ENCODE measurements at regions not wholly inside any gene's neighbourhood (a gene's known extent, or its start where the extent isn't known, plus 50 kb on each side); places are given as distances from the start of the nearest gene placed in this dataset.
"Not testable (repeated sequence)": the region's sequence is repeated elsewhere in the genome, so short reads cannot be mapped to it uniquely, and the experiment has no call there.

DNA sequence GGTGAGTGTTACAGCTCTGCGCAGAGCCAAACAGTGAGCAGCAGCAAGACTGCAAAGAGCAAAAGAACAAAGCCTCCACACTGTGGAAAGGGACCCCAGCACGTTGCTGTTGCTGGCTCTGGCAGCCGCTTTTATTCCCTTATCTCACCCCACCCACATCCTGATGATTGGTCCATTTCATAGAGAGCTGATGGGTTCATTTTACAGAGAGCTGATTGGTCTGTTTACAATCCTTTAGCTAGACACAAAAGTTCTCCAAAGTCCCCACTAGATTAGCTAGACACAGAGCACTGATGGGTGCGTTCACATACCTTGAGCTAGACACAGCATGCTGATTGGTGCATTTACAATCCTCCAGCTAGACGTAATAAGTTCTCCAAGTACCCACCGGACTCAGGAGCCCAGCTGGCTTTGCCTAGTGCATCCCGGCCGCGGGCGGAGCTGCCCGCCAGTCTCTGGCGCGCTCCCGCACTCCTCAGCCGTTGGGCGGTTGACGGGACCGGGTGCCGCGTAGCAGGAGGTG lies 291.4 kb upstream of the PRSS16 start:
- in situ Hi-C loops (cut with MboI; ENCODE audit: low sequenced_read_pairs): not testable (repeated sequence)

DNA sequence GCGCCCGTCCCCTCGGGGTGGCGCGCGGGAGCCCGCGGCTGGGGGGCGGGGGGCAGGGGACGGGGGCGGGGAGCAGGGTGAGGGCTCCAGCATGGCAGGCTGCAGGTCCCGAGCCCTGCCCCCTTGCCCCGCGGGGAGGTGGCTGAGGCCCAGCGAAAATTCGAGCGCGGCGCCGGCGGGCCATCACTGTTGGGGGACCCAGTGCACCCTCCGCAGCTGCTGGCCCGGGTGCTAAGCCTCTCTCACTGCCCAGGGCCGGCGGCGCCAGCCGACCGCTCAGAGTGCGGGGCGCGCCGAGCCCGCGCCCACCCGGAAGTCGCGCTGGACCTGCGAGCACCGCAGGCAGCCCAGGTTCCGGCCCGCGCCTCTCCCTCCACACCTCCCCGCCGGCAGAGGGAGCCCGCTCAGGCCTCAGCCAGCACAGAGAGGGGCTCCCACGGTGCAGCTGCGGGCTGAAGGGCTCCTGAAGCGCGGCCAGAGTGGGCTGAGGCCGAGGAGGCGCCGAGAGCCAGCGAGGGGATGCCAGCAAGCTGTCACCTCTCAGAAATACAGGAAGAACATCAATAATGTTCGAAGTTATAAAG lies 290.8 kb upstream of the PRSS16 start:
- in situ Hi-C loops (cut with MboI; ENCODE audit: low sequenced_read_pairs): not testable (repeated sequence)

DNA sequence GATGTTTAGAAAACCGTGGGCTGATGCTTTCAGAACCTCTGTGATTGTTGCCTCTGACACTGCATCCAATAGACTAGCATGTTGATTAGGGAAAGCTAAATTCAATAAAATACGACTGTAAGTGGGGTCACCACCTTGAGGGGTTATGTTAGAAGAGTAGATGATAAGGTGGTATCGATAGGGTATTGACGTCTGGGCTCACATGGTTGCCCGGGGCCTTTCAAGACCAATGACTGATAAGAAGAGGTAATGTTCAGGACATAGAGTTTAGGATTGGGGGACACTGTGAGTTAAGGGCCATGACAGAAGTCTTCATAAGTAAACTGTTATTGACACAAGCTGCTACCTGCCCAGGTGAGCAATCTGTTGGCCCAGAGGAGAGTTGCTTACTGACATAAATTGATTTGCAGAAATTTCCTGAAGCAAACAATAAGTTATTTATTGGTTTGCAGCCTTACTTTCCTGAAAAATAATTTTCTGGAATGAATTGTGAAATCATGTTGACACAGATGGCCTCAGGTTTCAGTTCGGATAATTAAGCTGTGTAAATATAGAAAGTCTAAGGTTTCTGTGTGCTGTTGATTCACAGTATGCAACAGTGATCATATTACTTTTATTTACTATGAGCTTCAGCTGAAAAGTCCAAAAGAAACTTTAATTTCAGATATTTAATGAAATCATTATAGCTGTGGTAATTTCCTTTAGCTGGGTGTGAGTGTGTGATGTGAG lies 289.9 kb upstream of the PRSS16 start:
- in situ Hi-C loops (cut with MboI; ENCODE audit: low sequenced_read_pairs): not testable (repeated sequence)

GRCh38 chr6:26961236-26961635 lies 286.3 kb upstream of the PRSS16 start:
- in situ Hi-C loops (cut with MboI; ENCODE audit: low sequenced_read_pairs): not testable (repeated sequence)

GRCh38 chr6:27002447-27002846 lies 245.1 kb upstream of the PRSS16 start:
- in situ Hi-C loops (cut with MboI; ENCODE audit: low sequenced_read_pairs): no loop called here

GRCh38 chr6:27007020-27007419 lies 240.5 kb upstream of the PRSS16 start:
- in situ Hi-C loops (cut with MboI; ENCODE audit: low sequenced_read_pairs): no loop called here

DNA sequence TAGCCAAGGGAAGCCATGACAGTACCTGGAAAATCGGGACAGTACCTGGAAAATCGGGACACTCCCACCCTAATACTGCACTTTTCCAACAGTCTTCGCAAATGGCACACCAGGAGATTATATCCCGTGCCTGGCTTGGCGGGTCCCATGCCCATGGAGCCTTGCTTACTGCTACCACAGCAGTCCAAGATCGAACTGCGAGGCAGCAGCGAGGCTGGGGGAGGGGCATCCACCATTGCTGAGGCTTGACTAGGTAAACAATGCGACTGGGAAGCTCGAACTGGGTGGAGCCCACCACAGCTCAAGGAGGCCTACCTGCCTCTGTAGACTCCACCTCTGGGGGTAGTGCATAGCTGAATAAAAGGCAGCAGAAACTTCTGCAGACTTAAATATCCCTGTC lies 238.9 kb upstream of the PRSS16 start:
- in situ Hi-C loops (cut with MboI; ENCODE audit: low sequenced_read_pairs): not testable (repeated sequence)

DNA sequence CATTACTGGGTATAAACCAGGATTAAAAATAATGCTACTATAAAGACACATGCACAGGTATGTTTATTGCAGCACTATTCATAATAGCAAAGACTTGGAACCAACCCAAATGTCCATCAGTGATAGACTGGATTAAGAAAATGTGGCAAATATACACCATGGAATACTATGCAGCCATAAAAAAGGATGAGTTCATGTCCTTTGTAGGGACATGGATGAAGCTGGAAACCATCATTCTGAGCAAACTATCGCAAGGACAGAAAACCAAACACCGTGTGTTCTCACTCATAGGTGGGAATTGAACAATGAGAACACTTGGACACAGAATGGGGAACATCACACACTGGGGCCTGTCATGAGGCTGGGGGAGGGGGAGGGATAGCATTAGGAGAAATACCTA lies 233.4 kb upstream of the PRSS16 start:
- in situ Hi-C loops (cut with MboI; ENCODE audit: low sequenced_read_pairs): not testable (repeated sequence)

- in situ Hi-C loops (cut with MboI; ENCODE audit: low sequenced_read_pairs): no loop called here
Observed at GRCh38 chr6:27016689-27017088, 230.8 kb upstream of the PRSS16 start.

GRCh38 chr6:27018401-27018800 lies 229.1 kb upstream of the PRSS16 start:
- in situ Hi-C loops (cut with MboI; ENCODE audit: low sequenced_read_pairs): not testable (repeated sequence)

DNA sequence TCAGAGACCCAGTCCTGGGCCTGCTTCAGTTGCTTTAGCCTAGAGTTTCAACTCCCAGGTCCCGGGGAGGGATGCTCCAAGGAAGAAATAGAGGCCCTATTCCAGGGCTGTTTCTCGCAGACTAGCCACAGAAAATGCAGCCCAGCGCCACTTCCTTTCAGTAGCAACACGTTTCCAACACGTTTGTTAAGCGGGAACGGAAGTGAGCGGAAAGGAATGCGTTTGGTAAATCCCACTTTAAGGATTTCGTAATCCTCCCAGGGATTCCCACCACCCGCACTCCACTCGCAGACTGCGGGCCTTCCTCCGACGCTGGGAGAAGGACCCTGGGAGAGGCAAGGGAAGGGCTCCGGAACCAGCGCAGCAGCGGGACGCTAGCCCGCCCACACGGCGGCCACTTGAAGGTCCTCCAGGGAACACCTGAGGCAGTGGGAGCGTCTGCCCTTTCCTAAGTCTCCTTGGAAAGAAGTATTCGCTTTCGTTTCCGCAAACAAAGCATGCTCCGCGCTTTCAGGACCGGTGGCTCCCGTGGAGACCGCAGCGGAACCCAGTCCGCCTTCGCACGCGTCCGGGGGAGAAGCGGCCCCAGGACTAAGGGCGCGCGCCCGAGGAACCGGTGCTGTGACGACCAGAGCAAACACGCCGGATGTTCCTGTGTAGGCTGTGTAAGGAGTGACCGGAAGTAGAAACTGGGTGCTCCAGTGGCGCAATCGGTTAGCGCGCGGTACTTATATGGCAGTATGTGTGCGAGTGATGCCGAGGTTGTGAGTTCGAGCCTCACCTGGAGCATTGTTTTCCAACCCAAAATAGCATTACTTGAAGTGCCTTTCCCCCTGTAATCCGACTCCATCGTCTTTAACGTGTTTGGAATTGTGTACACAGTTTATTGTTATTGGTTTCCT lies 227.6 kb upstream of the PRSS16 start:
- in situ Hi-C loops (cut with MboI; ENCODE audit: low sequenced_read_pairs): no loop called here

DNA sequence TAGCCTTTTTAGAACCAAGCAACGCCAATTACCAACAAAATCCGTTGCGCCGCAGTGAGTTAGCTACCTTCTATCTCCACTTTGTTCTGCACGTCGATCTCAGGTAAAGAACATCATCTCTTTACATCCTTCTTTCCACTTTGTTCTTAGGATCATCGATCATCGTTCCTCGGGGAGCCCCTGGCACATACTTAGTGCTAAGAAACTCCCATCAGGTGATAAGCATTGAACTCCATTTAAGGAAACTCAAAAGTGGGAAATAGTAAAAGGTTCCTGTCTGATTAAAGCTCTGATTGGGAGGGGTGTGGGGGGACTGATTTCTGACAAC lies 227.0 kb upstream of the PRSS16 start:
- in situ Hi-C loops (cut with MboI; ENCODE audit: low sequenced_read_pairs): no loop called here

DNA sequence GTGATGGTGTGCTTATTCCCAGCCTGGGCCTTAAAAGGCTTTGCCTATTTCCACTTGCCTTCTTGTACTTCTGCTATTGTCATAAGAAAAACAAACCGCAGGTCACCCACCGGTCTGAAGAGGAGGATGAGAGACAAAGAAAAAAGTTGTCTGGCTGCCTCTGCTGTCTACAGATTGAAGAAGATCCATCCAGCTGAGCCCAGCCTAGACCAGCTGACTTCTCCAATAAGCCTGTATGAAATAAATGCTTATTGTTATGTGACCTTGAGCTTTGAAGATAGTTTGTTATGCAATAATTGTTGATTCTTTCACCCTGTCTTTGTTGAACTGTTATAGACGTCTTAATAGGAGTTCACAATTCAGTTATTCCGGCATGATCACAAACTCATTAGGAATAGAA lies 223.8 kb upstream of the PRSS16 start:
- in situ Hi-C loops (cut with MboI; ENCODE audit: low sequenced_read_pairs): no loop called here

GRCh38 chr6:27025351-27025750 lies 222.2 kb upstream of the PRSS16 start:
- in situ Hi-C loops (cut with MboI; ENCODE audit: low sequenced_read_pairs): no loop called here

GRCh38 chr6:27026361-27026760 lies 221.1 kb upstream of the PRSS16 start:
- in situ Hi-C loops (cut with MboI; ENCODE audit: low sequenced_read_pairs): no loop called here

DNA sequence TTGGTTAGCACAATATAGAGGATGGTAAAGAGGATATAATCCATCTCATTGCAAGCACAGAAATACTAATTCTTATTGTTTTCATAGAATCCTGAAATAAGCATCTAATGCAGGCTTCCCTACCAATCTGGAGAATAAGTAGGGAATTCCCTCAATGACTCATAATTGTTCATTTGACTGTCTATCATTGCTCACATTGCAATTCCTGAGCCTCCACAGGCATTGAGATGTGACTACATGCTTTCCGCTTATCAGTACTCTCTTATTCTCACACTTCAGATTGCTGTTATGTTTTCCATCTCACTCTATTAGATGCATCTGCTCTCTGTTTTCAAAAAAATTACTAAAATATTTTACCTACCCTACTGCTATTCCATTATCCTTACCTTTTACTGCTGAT lies 216.2 kb upstream of the PRSS16 start:
- in situ Hi-C loops (cut with MboI; ENCODE audit: low sequenced_read_pairs): no loop called here

- in situ Hi-C loops (cut with MboI; ENCODE audit: low sequenced_read_pairs): no loop called here
Observed at GRCh38 chr6:27038498-27038897, 209.0 kb upstream of the PRSS16 start.

GRCh38 chr6:27040244-27041042 lies 207.1 kb upstream of the PRSS16 start:
- in situ Hi-C loops (cut with MboI; ENCODE audit: low sequenced_read_pairs): no loop called here

- in situ Hi-C loops (cut with MboI; ENCODE audit: low sequenced_read_pairs): no loop called here
Observed at GRCh38 chr6:27043244-27043643, 204.3 kb upstream of the PRSS16 start.

- in situ Hi-C loops (cut with MboI; ENCODE audit: low sequenced_read_pairs): not testable (repeated sequence)
Observed at GRCh38 chr6:27045131-27045530, 202.4 kb upstream of the PRSS16 start.

GRCh38 chr6:27047725-27048124 lies 199.8 kb upstream of the PRSS16 start:
- in situ Hi-C loops (cut with MboI; ENCODE audit: low sequenced_read_pairs): not testable (repeated sequence)

All from HL-60/S4 (cell line).